Activated CD8-positive, alpha-beta T cell treated with anti-CD3 and anti-CD28 coated beads for 36 hours (primary cell): ENCODE measurements at regions not wholly inside any gene's neighbourhood (a gene's known extent, or its start where the extent isn't known, plus 50 kb on each side); places are given as distances from the start of the nearest gene placed in this dataset.

Source experiments
- ATAC-seq: fragments of 200-7000 bp; cut with Tn5 transposase; one replicate; pipeline ENCODE4 v1.10.0; 2021; ENCODE audit warnings: mild to moderate bottlenecking, moderate library complexity
- CTCF ChIA-PET: fragments of 350-600 bp; sonication (Branson Sonifier 250); formaldehyde crosslinking; loops from one replicate; lab custom pipeline; 2021; ENCODE audit warnings: antibody characterized with exemption; lab: Charles Lee
- POLR2A ChIA-PET: fragments of 350-600 bp; sonication (Branson Sonifier 250); formaldehyde crosslinking; loops from one replicate; lab custom pipeline; 2021; ENCODE audit warnings: antibody characterized with exemption; lab: Charles Lee
- DNase-seq: peaks from one replicate; pipeline ENCODE4 v3.0.0-alpha.2; 2020
- H3K27ac Mint-ChIP-seq: one replicate; pipeline ENCODE4 v1.8.0; 2021; ENCODE audit warnings: mild to moderate bottlenecking, mixed read lengths
- H3K27me3 Mint-ChIP-seq: one replicate; pipeline ENCODE4 v1.8.0; 2021; ENCODE audit warnings: mixed read lengths
- H3K36me3 Mint-ChIP-seq: one replicate; pipeline ENCODE4 v1.8.0; 2021; ENCODE audit warnings: low read depth, mixed read lengths
- H3K4me1 Mint-ChIP-seq: one replicate; pipeline ENCODE4 v1.8.0; 2021; ENCODE audit warnings: low read depth, mixed read lengths
- H3K4me3 Mint-ChIP-seq: one replicate; pipeline ENCODE4 v1.8.0; 2021; ENCODE audit warnings: mild to moderate bottlenecking, moderate library complexity, mixed read lengths
- H3K9me3 Mint-ChIP-seq: one replicate; pipeline ENCODE4 v1.8.0; 2021; ENCODE audit warnings: mixed read lengths
- CTCF ChIP-seq: fragments of 200-600 bp; IDR thresholded peaks from one replicate; pipeline ENCODE4 v1.8.0; 2022; ENCODE audit warnings: antibody characterized with exemption, mild to moderate bottlenecking
- intact Hi-C: fragments of 100-400 bp; cut with micrococcal nuclease; formaldehyde crosslinking; loops from one replicate; pipeline ENCODE4 v1.10.0; 2022

GRCh38 chr13:40480012-40480914 lies 186.2 kb downstream of the FOXO1 start:
- peaks cover 54% of the 10 kb centered on the region for H3K4me1 Mint-ChIP-seq
- peak overlapping the region; percentile 73 for H3K27ac Mint-ChIP-seq
- peaks cover 7% of the 10 kb centered on the region for H3K9me3 Mint-ChIP-seq
- ChIA-PET POLR2A (interaction anchor here (1.0 kb wide), 2 partner anchors 38 to 293 kb away, joined by 3 read pairs; no protein-coding TSS in a partner anchor), CTCF (interaction anchor here (1.0 kb wide), 2 partner anchors 31 to 36 kb away, joined by 3 read pairs; no protein-coding TSS in a partner anchor)
- no peaks in the 10 kb centered on the region for H3K27me3 Mint-ChIP-seq
- intact Hi-C loops: no loop called here
- peak overlapping the region; percentile 50 for H3K4me3 Mint-ChIP-seq
- peaks cover 6% of the 10 kb centered on the region for H3K36me3 Mint-ChIP-seq
- DNase-seq (peak; percentile 33), ATAC-seq (peak; percentile 25)
- TF ChIP-seq CTCF: no peak

GRCh38 chr13:40480915-40481516 lies 185.4 kb downstream of the FOXO1 start:
- no peak for ATAC-seq
- Mint-ChIP-seq H3K27ac (peak overlapping the region; percentile 73), H3K9me3 (peaks cover 7% of the 10 kb centered on the region), H3K4me1 (peaks cover 59% of the 10 kb centered on the region), H3K36me3 (peaks cover 6% of the 10 kb centered on the region), H3K4me3 (peak overlapping the region; percentile 50), H3K27me3 (no peaks in the 10 kb centered on the region)
- ChIA-PET POLR2A (interaction anchor here (1.0 kb wide), 2 partner anchors 37 to 294 kb away, joined by 3 read pairs; no protein-coding TSS in a partner anchor), CTCF (interaction anchor here (1.0 to 1.2 kb wide), 3 partner anchors 30 to 189 kb away, joined by 3 read pairs; no protein-coding TSS in a partner anchor)
- peak; percentile 36 for DNase-seq
- TF ChIP-seq CTCF: no peak
- intact Hi-C loops: no loop called here

GRCh38 chr13:40483601-40484000 lies 182.8 kb downstream of the FOXO1 start:
- Mint-ChIP-seq H3K27me3 (no peaks in the 10 kb centered on the region), H3K9me3 (peaks cover 8% of the 10 kb centered on the region), H3K36me3 (peaks cover 7% of the 10 kb centered on the region), H3K4me3 (no peak overlapping the region), H3K4me1 (peaks cover 74% of the 10 kb centered on the region), H3K27ac (peak overlapping the region; percentile 92)
- ChIA-PET POLR2A (interaction anchor here (1.1 to 2.6 kb wide), 7 partner anchors 9 to 279 kb away, joined by 3 to 9 read pairs (median 5); no protein-coding TSS in a partner anchor), CTCF (interaction anchor here (0.6 to 1.1 kb wide), 2 partner anchors 83 to 414 kb away, joined by 3 read pairs; no protein-coding TSS in a partner anchor)
- DNase-seq (no peak), ATAC-seq (no peak)
- intact Hi-C loops: no loop called here
- TF ChIP-seq CTCF: no peak

- ATAC-seq (no peak), DNase-seq (peak; percentile 31)
- intact Hi-C loops: loop anchor here (2.0 kb wide), 1 partner anchor 179 kb away; no protein-coding TSS in a partner anchor
- ChIA-PET POLR2A (interaction anchor here (0.9 to 2.6 kb wide), 12 partner anchors 10 to 280 kb away, joined by 3 to 9 read pairs (median 4); no protein-coding TSS in a partner anchor), CTCF (interaction anchor here (0.6 to 1.2 kb wide), 5 partner anchors 14 to 415 kb away, joined by 3 read pairs; no protein-coding TSS in a partner anchor)
- TF ChIP-seq CTCF: no peak
- H3K27me3 Mint-ChIP-seq: no peaks in the 10 kb centered on the region
- peaks cover 7% of the 10 kb centered on the region for H3K36me3 Mint-ChIP-seq
- H3K9me3 Mint-ChIP-seq: peaks cover 8% of the 10 kb centered on the region
- H3K4me1 Mint-ChIP-seq: peaks cover 80% of the 10 kb centered on the region
- no peak overlapping the region for H3K4me3 Mint-ChIP-seq
- H3K27ac Mint-ChIP-seq: peak overlapping the region; percentile 92
Measured at GRCh38 chr13:40484101-40484800, 182.2 kb downstream of the FOXO1 start.
